Tibial nerve (tissue), 4 donors: ENCODE measurements at regions not wholly inside any gene's neighbourhood (a gene's known extent, or its start where the extent isn't known, plus 50 kb on each side); places are given as distances from the start of the nearest gene placed in this dataset.

ENCODE experiments used
- DNase-seq, 2 donors: peaks; one replicate each; pipeline ENCODE4 v3.0.0-alpha.2; 2019; ENCODE audit warnings: low spot score in 2 of 2
- H3K27ac ChIP-seq, 4 donors: fragments of 200-600 bp; sonication (generic) in 3 of 4; one replicate each; pipeline ENCODE4 v1.5.1; 2017 to 2019; ENCODE audit warnings: mild to moderate bottlenecking in 1 of 4
- H3K27me3 ChIP-seq, 2 donors: fragments of 200-600 bp; sonication (generic) in 1 of 2; one replicate each; pipeline versions ENCODE4 v1.5.1 to v1.6.0; 2017 to 2019
- H3K36me3 ChIP-seq, 3 donors: fragments of 200-600 bp; sonication (generic); one replicate each; pipeline ENCODE4 v1.5.1; 2018 to 2019
- H3K4me1 ChIP-seq, 4 donors: fragments of 200-600 bp; sonication (generic) in 3 of 4; one replicate each; pipeline ENCODE4 v1.5.1; 2017 to 2019
- H3K4me3 ChIP-seq, 4 donors: fragments of 200-600 bp; sonication (generic) in 3 of 4; one replicate each; pipeline ENCODE4 v1.5.1; 2017 to 2019; ENCODE audit warnings: mild to moderate bottlenecking in 1 of 4, moderate library complexity in 1 of 4
- H3K9me3 ChIP-seq, 4 donors: fragments of 200-600 bp; sonication (generic) in 3 of 4; one replicate each; pipeline ENCODE4 v1.5.1; 2017 to 2019
- CTCF ChIP-seq, 5 experiments: fragments of 200-600 bp in 3 of 5; fragments of 450-650 bp in 2 of 5; sonication (generic) in 3 of 5; IDR thresholded peaks; one replicate each; pipeline ENCODE4 v1.5.1; 2016 to 2019; ENCODE audit warnings: antibody characterized with exemption in 5 of 5, mild to moderate bottlenecking in 3 of 5, moderate library complexity in 2 of 5
- EP300 ChIP-seq, 2 donors: sonication (generic); formaldehyde crosslinking; IDR thresholded peaks; one replicate each; pipeline ENCODE4 v1.6.1; 2017; ENCODE audit warnings: antibody characterized with exemption in 2 of 2, mild to moderate bottlenecking in 1 of 2
- POLR2A ChIP-seq, 2 donors: fragments of 450-650 bp; IDR thresholded peaks; one replicate each; pipeline ENCODE4 v1.6.1; 2017; ENCODE audit warnings: antibody characterized with exemption in 2 of 2, mild to moderate bottlenecking in 2 of 2, moderate library complexity in 2 of 2
- WGBS, 2 donors: methylation state at CpG; one replicate each; pipeline ENCODE4 v1.1.5; 2018; 5-methylcytosine and 5-hydroxymethylcytosine counted together

- 43 to 63% methylated on average over 3 of the region's 3 CpGs for WGBS, 2 donors
- H3K4me1 ChIP-seq, result no peaks in the 10 kb centered on the region
- no peaks in the 10 kb centered on the region for H3K36me3 ChIP-seq
Observed at GRCh38 chr11:25902476-25902875, 429.5 kb upstream of the ANO3 start.

GRCh38 chr11:25908726-25909125 is 423.2 kb upstream of the ANO3 start:
- no peaks in the 10 kb centered on the region for H3K4me1 ChIP-seq
- H3K27ac ChIP-seq, result no peak overlapping the region
- H3K9me3 ChIP-seq, result no peaks in the 10 kb centered on the region
- no peak for DNase-seq
- TF ChIP-seq CTCF (IDR thresholded peaks at IDR 0.05), result no peak
- no peak for TF ChIP-seq EP300 (IDR thresholded peaks at IDR 0.05)
- TF ChIP-seq POLR2A (IDR thresholded peaks at IDR 0.05), result no peak
- H3K36me3 ChIP-seq, result no peaks in the 10 kb centered on the region
- H3K27me3 ChIP-seq, result no peaks in the 10 kb centered on the region
- no peak overlapping the region for H3K4me3 ChIP-seq
- WGBS, 2 donors, result 72 to 80% methylated on average over 2 of the region's 2 CpGs

More at GRCh38 chr11:25902476-25902875, 429.5 kb upstream of the ANO3 start:
- no peaks in the 10 kb centered on the region for H3K9me3 ChIP-seq
- no peak overlapping the region for H3K27ac ChIP-seq
- no peak for DNase-seq
- no peak overlapping the region for H3K4me3 ChIP-seq
- TF ChIP-seq CTCF (IDR thresholded peaks at IDR 0.05) (no peak), EP300 (IDR thresholded peaks at IDR 0.05) (no peak), POLR2A (IDR thresholded peaks at IDR 0.05) (no peak)
- no peaks in the 10 kb centered on the region for H3K27me3 ChIP-seq

- Histone ChIP-seq H3K36me3 (no peaks in the 10 kb centered on the region), H3K4me3 (no peak overlapping the region), H3K4me1 (no peaks in the 10 kb centered on the region), H3K9me3 (peaks cover 0 to 7% (median 0%) of the 10 kb centered on the region in 4 donors), H3K27ac (no peak overlapping the region), H3K27me3 (no peaks in the 10 kb centered on the region)
- TF ChIP-seq POLR2A (IDR thresholded peaks at IDR 0.05), result no peak
- no peak for TF ChIP-seq EP300 (IDR thresholded peaks at IDR 0.05)
- TF ChIP-seq CTCF (IDR thresholded peaks at IDR 0.05), result no peak
- no peak for DNase-seq
- 55 to 87% methylated on average over 1 of the region's 1 CpG for WGBS, 2 donors
Observed at GRCh38 chr11:25910086-25910485, 421.8 kb upstream of the ANO3 start.

- peaks cover 0 to 9% (median 0%) of the 10 kb centered on the region in 4 donors for H3K9me3 ChIP-seq
- H3K36me3 ChIP-seq, result no peaks in the 10 kb centered on the region
- no peaks in the 10 kb centered on the region for H3K27me3 ChIP-seq
- WGBS, 2 donors, result 67 to 68% methylated on average over 1 of the region's 1 CpG
- TF ChIP-seq POLR2A (IDR thresholded peaks at IDR 0.05) (no peak), EP300 (IDR thresholded peaks at IDR 0.05) (no peak), CTCF (IDR thresholded peaks at IDR 0.05) (no peak)
- no peaks in the 10 kb centered on the region for H3K4me1 ChIP-seq
- no peak overlapping the region for H3K27ac ChIP-seq
- DNase-seq, result no peak
- H3K4me3 ChIP-seq, result no peak overlapping the region
Observed at GRCh38 chr11:25920356-25920755, 411.6 kb upstream of the ANO3 start.

GRCh38 chr11:25924586-25924985 is 407.3 kb upstream of the ANO3 start:
- no peak for DNase-seq
- Histone ChIP-seq H3K9me3 (peaks cover 0 to 9% (median 0%) of the 10 kb centered on the region in 4 donors), H3K4me1 (peaks cover 0 to 7% (median 0%) of the 10 kb centered on the region in 4 donors), H3K27me3 (no peaks in the 10 kb centered on the region), H3K27ac (no peak overlapping the region), H3K36me3 (no peaks in the 10 kb centered on the region), H3K4me3 (no peak overlapping the region)
- WGBS, 2 donors, result 89 to 93% methylated on average over 4 of the region's 4 CpGs
- TF ChIP-seq EP300 (IDR thresholded peaks at IDR 0.05), result no peak
- no peak for TF ChIP-seq POLR2A (IDR thresholded peaks at IDR 0.05)
- no peak for TF ChIP-seq CTCF (IDR thresholded peaks at IDR 0.05)
